ENCODE measurements at regions not wholly inside any gene's neighbourhood (a gene's known extent, or its start where the extent isn't known, plus 50 kb on each side); places are given as distances from the start of the nearest gene placed in this dataset.
"Not testable (repeated sequence)": the region's sequence is repeated elsewhere in the genome, so short reads cannot be mapped to it uniquely, and the experiment has no call there.

DNA sequence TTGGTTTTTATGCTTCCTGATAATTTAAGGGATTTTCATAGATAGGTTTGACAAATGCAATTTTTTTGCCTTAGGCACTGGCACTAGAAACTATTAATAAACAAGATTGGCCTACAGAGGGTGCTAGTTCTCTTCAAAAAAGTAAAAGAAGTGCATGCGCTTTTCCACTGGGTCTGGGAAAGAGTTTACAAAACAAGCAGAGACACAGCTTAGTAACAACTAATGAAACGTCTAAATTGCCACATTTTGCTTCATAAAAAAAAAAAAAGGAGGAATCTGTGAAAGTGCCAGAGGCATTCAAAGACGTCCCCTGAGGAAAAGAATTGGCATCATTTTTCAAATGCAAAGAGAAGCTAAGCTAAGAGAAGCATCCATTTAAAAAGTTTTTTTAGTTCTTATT, 58.3 kb upstream of the EEA1 start:
- ATAC-seq = no peak

GRCh38 chr12:92987846-92988621, 58.9 kb upstream of the EEA1 start:
- peak; percentile 70 for ATAC-seq

More for the DNA sequence above, 58.3 kb upstream of the EEA1 start:
- DNase-seq = no peak

GRCh38 chr12:92988622-92989130, 59.6 kb upstream of the EEA1 start:
- no peak for DNase-seq
- ATAC-seq = no peak

More at GRCh38 chr12:92987846-92988621, 58.9 kb upstream of the EEA1 start:
- DNase-seq = peak; percentile 51

GRCh38 chr12:92989715-92990484, 60.8 kb upstream of the EEA1 start:
- peak; percentile 35 for DNase-seq
- ATAC-seq = peak; percentile 92

DNA sequence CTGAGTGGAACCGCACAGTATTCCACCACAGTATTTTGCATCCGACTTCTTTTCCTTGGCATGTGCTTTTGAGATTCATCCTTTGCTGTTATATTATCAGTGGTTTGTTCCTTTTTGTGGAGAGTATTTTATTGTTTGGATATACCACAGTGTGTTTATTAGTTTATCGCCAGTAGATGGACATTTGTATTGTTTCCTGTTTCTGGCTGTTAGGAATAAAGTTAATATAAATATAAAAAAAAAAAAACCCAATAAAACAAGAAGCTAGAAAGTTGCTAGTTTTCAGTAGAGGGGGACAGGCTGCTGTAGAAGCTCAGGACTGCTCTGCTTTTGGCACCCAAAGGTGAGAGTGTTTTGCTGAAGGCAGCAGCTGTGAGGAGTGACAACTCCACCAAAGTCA, 62.0 kb upstream of the EEA1 start:
- ATAC-seq (no peak), DNase-seq (no peak)

- ATAC-seq = no peak
- no peak for DNase-seq
These were observed 62.9 kb upstream of the EEA1 start for GRCh38 chr12:92992041-92992440.

GRCh38 chr12:92993259-92993658, 64.2 kb upstream of the EEA1 start:
- DNase-seq (no peak), ATAC-seq (no peak)

- no peak for DNase-seq
- ATAC-seq = no peak
These were observed 66.3 kb upstream of the EEA1 start for GRCh38 chr12:92995258-92995903.

- DNase-seq (no peak), ATAC-seq (no peak)
These were observed 70.9 kb upstream of the EEA1 start for GRCh38 chr12:93000026-93000425.

GRCh38 chr12:93001407-93001806, 72.3 kb upstream of the EEA1 start:
- ATAC-seq (no peak), DNase-seq (no peak)

DNA sequence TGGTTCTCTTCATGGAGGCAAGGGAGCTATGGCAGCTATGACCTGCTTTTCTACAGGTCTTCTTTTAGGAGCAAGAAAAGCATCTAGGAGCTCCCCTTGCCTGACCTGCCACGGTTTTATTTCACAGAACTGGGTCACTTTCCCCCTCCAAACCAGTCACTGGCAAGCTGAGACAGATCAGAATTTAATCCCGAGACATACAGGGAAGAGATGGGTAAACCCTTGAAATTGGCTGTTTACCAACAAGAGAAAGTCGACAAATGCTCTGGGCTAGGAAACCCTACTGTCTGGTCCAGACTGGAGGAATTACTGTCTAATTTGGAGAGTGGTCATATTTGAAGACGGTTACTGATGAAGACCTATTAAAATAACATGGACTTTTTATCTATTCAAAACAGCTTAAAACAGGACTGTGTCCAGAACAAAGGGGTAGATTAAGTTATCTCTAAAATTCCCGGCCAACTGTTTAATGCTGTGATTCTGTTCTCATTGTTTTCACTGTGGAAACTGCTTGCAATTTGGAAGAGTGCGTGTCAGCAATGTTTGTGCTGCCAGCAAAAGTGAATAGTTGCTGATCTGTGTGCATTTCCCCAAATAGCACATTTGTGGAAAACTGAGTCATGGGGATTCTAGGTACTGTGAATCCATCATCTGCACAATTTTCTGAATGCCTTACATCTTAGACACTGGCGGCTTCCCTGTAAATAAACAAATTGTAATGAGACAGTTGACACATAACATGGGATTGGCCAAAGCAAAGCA, 73.4 kb upstream of the EEA1 start:
- DNase-seq = no peak
- no peak for ATAC-seq

- DNase-seq (no peak), ATAC-seq (no peak)
These were observed 74.6 kb upstream of the EEA1 start for GRCh38 chr12:93003531-93004239.

GRCh38 chr12:93005928-93006392, 76.9 kb upstream of the EEA1 start:
- DNase-seq (no peak), ATAC-seq (no peak)

DNA sequence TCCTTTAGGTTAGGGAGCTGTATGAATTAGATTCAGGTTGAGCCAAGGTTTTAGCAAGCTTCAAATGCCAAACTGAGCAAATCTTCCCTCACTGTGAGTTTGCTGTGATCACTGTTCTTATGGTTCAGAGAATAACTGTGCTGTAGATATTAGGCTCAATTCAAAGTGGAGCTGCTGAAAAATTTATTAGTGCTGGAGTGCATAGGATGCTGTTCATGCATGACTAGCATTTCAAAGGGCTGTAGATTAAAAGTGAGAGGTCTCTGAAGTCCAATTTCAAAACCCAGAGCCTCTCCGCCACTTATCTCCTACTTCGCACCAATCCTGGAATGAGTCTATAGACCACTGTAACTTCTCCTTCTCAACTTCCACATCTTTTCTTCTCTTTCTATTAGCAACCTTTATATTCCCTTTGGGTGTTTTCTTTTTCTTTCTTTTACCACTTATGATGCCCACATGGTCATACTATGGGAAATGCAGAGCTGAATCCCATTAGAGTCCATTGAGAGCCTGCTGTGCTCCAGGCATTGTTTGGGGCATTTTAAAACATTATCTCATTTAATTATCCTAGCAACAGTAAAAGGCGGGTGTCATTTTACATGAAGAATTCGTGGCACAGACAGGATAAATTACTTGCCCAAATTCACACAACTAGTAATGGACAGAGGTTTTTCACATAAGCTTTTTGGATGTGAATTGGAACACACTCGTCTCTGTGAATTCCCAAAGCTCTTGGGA, 77.5 kb upstream of the EEA1 start:
- ATAC-seq (no peak), DNase-seq (no peak)

DNA sequence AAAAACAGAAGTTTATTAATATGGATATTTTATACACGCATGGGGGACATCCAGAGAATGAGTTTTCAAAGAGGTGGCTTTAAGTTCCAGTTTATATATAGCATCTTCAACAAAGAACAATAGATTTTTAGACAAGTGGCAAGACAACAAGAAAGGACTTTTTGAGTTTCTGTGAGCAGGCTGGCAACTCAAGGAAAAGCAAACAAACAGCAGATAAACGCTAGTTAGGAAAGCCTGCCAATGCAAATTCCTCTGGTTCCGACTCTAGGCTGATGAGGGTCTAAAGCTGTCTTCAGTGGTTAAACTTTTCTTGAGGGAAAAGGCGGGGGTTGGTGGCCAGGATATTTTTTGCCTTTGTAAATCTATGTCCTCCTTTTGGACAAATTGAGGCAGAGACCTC, 78.4 kb upstream of the EEA1 start:
- no peak for ATAC-seq
- DNase-seq = no peak

- DNase-seq (no peak), ATAC-seq (no peak)
These were observed 79.1 kb upstream of the EEA1 start for GRCh38 chr12:93008044-93008778.

DNA sequence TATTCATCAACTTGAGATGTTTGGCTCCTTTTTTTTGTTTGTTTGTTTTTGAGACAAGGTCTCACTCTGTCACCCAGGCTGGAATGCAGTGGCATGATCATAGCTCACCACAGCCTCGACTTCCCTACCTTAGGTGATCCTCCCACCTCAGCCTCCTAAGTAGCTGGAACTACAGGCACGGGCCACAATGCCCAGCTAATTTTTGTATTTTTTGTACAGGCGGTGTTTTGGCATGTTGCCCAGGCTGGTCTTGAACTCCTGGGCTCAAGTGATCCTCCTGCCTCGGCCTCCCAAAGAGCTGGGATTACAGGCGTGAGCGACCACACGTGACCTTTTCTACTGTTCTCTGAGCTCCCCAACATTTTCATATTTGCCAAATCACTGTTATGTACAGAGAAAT, 79.8 kb upstream of the EEA1 start:
- not testable (repeated sequence) for ATAC-seq, DNase-seq

GRCh38 chr12:93009533-93009932, 80.4 kb upstream of the EEA1 start:
- DNase-seq (no peak), ATAC-seq (no peak)

GRCh38 chr12:93010461-93010860, 81.4 kb upstream of the EEA1 start:
- DNase-seq (no peak), ATAC-seq (no peak)

GRCh38 chr12:93011100-93011499, 82.0 kb upstream of the EEA1 start:
- no peak for DNase-seq
- no peak for ATAC-seq

Data from stimulated activated naive CD8-positive, alpha-beta T cell treated with anti-CD3 and anti-CD28 coated beads, Interleukin-15, Interleukin-2, amounts not matched to agents 100 U/mL and 50 U/mL, for 24 hours (primary cell).